ENCODE measurements at regions not wholly inside any gene's neighbourhood (a gene's known extent, or its start where the extent isn't known, plus 50 kb on each side); places are given as distances from the start of the nearest gene placed in this dataset.

DNA sequence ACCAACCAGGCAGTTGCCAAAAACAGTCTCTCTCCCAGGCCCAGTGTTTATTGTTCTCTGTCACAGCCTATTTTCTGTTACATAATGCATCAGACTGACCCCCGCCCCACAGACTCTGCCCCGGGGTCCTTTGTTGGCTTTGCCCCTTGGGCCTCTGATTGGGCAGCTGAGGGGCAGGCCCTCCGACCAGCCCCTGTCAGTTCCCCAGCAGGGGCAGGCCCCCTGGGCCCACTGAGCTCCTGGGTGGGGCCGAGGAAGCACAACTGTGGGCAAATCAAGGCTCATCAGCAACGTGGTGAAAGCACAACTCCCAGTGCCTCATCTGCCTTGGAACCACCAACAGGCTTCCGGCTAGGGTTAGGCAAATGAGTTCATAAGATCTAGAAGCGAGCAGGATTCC is 160.1 kb upstream of the MYCN start:
- no peaks in the 10 kb centered on the region for H3K27me3 ChIP-seq (ENCODE audit: insufficient read depth, low read depth)
- no peak overlapping the region for H2AFZ ChIP-seq (ENCODE audit: low read depth)
- no peaks in the 10 kb centered on the region for H3K4me1 ChIP-seq (ENCODE audit: low read depth, poor library complexity, severe bottlenecking)
- H3K9ac ChIP-seq = no peak overlapping the region
- H3K79me2 ChIP-seq (ENCODE audit: insufficient read depth, low read depth) = no peaks in the 10 kb centered on the region
- TF ChIP-seq, protein P1, sequence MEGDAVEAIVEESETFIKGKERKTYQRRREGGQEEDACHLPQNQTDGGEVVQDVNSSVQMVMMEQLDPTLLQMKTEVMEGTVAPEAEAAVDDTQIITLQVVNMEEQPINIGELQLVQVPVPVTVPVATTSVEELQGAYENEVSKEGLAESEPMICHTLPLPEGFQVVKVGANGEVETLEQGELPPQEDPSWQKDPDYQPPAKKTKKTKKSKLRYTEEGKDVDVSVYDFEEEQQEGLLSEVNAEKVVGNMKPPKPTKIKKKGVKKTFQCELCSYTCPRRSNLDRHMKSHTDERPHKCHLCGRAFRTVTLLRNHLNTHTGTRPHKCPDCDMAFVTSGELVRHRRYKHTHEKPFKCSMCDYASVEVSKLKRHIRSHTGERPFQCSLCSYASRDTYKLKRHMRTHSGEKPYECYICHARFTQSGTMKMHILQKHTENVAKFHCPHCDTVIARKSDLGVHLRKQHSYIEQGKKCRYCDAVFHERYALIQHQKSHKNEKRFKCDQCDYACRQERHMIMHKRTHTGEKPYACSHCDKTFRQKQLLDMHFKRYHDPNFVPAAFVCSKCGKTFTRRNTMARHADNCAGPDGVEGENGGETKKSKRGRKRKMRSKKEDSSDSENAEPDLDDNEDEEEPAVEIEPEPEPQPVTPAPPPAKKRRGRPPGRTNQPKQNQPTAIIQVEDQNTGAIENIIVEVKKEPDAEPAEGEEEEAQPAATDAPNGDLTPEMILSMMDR (conservative IDR thresholded peaks at IDR 0.05; ENCODE audit: low read depth, low read length) = no peak
- H3K36me3 ChIP-seq (ENCODE audit: insufficient read depth) = no peaks in the 10 kb centered on the region
- H3K4me3 ChIP-seq (IDR thresholded peaks at IDR 0.05; ENCODE audit: insufficient read depth, low read depth, low read length) = no peak overlapping the region
- H3K27ac ChIP-seq = no peak overlapping the region
- H4K20me1 ChIP-seq (ENCODE audit: insufficient read depth) = no peaks in the 10 kb centered on the region
- H3K4me2 ChIP-seq = no peak overlapping the region

DNA sequence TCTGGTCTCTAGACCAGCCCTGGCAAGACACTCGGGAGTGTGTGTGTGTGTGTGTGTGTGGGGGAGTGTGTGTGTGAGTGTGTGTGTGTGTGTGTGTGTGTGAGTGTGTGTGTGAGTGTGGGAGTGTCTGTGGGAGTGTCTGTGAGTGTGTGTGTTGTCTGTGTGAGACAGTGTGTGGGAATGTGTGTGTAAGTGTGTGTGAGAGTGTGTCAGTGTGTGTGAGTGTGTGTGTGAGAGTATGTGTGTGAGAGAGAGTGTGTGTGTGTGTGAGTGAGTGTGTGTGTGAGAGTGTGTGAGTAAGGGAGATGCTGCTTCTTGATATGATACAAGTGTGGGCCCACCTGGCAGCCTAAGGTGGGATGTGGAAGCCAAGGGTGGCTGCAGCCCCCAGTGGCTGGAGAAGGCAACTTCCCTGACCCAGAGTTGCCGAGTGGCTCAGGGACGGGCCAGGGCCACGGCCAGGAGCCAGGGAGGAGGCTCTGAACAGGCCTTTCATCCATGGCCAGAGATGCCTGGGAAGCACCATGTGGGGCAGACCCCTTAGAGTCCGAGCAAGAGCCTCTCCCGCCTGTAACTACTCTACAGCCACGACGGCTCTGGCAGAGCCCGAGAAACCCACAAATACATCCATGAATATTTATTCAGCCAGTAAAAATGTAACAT is 159.3 kb upstream of the MYCN start:
- H3K9ac ChIP-seq = no peak overlapping the region
- H3K4me2 ChIP-seq = no peak overlapping the region
- H3K27me3 ChIP-seq (ENCODE audit: insufficient read depth, low read depth) = no peaks in the 10 kb centered on the region

GRCh38 chr2:15782009-15782751 is 158.2 kb upstream of the MYCN start:
- Histone ChIP-seq H3K79me2 (ENCODE audit: insufficient read depth, low read depth) (no peaks in the 10 kb centered on the region), H3K27me3 (ENCODE audit: insufficient read depth, low read depth) (no peaks in the 10 kb centered on the region), H3K4me3 (IDR thresholded peaks at IDR 0.05; ENCODE audit: insufficient read depth, low read depth, low read length) (no peak overlapping the region), H3K36me3 (ENCODE audit: insufficient read depth) (no peaks in the 10 kb centered on the region), H3K9ac (no peak overlapping the region), H3K4me1 (ENCODE audit: low read depth, poor library complexity, severe bottlenecking) (no peaks in the 10 kb centered on the region), H2AFZ (ENCODE audit: low read depth) (no peak overlapping the region), H3K27ac (no peak overlapping the region), H3K4me2 (no peak overlapping the region), H4K20me1 (ENCODE audit: insufficient read depth) (no peaks in the 10 kb centered on the region)
- TF ChIP-seq, protein P1 (conservative IDR thresholded peaks at IDR 0.05; ENCODE audit: low read depth, low read length) = no peak

More for the DNA sequence above, 159.3 kb upstream of the MYCN start:
- TF ChIP-seq, protein P1 (conservative IDR thresholded peaks at IDR 0.05; ENCODE audit: low read depth, low read length) = no peak
- Histone ChIP-seq H3K4me3 (IDR thresholded peaks at IDR 0.05; ENCODE audit: insufficient read depth, low read depth, low read length) (no peak overlapping the region), H3K36me3 (ENCODE audit: insufficient read depth) (no peaks in the 10 kb centered on the region), H3K27ac (no peak overlapping the region), H3K79me2 (ENCODE audit: insufficient read depth, low read depth) (no peaks in the 10 kb centered on the region), H4K20me1 (ENCODE audit: insufficient read depth) (no peaks in the 10 kb centered on the region), H2AFZ (ENCODE audit: low read depth) (no peak overlapping the region), H3K4me1 (ENCODE audit: low read depth, poor library complexity, severe bottlenecking) (no peaks in the 10 kb centered on the region)

- Histone ChIP-seq H2AFZ (ENCODE audit: low read depth) (no peak overlapping the region), H3K27ac (no peak overlapping the region), H3K4me2 (no peak overlapping the region), H3K4me1 (ENCODE audit: low read depth, poor library complexity, severe bottlenecking) (no peaks in the 10 kb centered on the region), H3K9ac (no peak overlapping the region), H4K20me1 (ENCODE audit: insufficient read depth) (no peaks in the 10 kb centered on the region), H3K36me3 (ENCODE audit: insufficient read depth) (no peaks in the 10 kb centered on the region), H3K4me3 (IDR thresholded peaks at IDR 0.05; ENCODE audit: insufficient read depth, low read depth, low read length) (no peak overlapping the region), H3K27me3 (ENCODE audit: insufficient read depth, low read depth) (no peaks in the 10 kb centered on the region), H3K79me2 (ENCODE audit: insufficient read depth, low read depth) (no peaks in the 10 kb centered on the region)
- TF ChIP-seq, protein P1 (conservative IDR thresholded peaks at IDR 0.05; ENCODE audit: low read depth, low read length) = no peak
Observed at GRCh38 chr2:15782769-15783294, 157.5 kb upstream of the MYCN start.

Measured in KMS-11 (cell line).